H9 (cell line): ENCODE measurements at regions not wholly inside any gene's neighbourhood (a gene's known extent, or its start where the extent isn't known, plus 50 kb on each side); places are given as distances from the start of the nearest gene placed in this dataset.

Source experiments
- DNase-seq: peaks from one replicate; pipeline ENCODE4 v3.0.0-alpha.2; 2017
- H2AFZ ChIP-seq: one replicate; pipeline ENCODE4 v1.6.1; 2013; ENCODE audit warnings: mild to moderate bottlenecking, low read length, control low read depth, moderate library complexity
- H2AK5ac ChIP-seq: 2 replicates; pipeline ENCODE4 v1.6.1; 2013; ENCODE audit warnings: low read length, control low read depth, mixed read lengths; ENCODE audit not compliant: insufficient read length
- H2BK120ac ChIP-seq: one replicate; pipeline ENCODE4 v1.6.1; 2013; ENCODE audit warnings: low read depth, mild to moderate bottlenecking, low read length, control low read depth, inconsistent platforms; ENCODE audit not compliant: poor library complexity, severe bottlenecking
- H2BK12ac ChIP-seq: 2 replicates; pipeline ENCODE4 v1.6.1; 2013; ENCODE audit warnings: low read length, control low read depth, mixed read lengths, low read depth; ENCODE audit not compliant: insufficient read length
- H2BK15ac ChIP-seq: 2 replicates; pipeline ENCODE4 v1.6.1; 2013; ENCODE audit warnings: low read depth, low read length, control low read depth
- H2BK20ac ChIP-seq: one replicate; pipeline ENCODE4 v1.6.1; 2013; ENCODE audit warnings: low read depth, mild to moderate bottlenecking, low read length, control low read depth, inconsistent platforms; ENCODE audit not compliant: poor library complexity, severe bottlenecking
- H2BK5ac ChIP-seq: 2 replicates; pipeline ENCODE4 v1.6.1; 2013; ENCODE audit warnings: low read length, control low read depth, mixed read lengths; ENCODE audit not compliant: insufficient read length
- H3K14ac ChIP-seq: 2 replicates; pipeline ENCODE4 v1.6.1; 2013; ENCODE audit warnings: low read length, control low read depth; ENCODE audit not compliant: insufficient read depth
- H3K18ac ChIP-seq: 2 replicates; pipeline ENCODE4 v1.6.1; 2013; ENCODE audit warnings: low read depth, mild to moderate bottlenecking, mixed read lengths, low read length, control low read depth; ENCODE audit not compliant: insufficient read length
- H3K23ac ChIP-seq: 2 replicates; pipeline ENCODE4 v1.6.1; 2013; ENCODE audit warnings: low read length, control low read depth, mixed read lengths, low read depth; ENCODE audit not compliant: insufficient read length
- H3K23me2 ChIP-seq: 2 replicates; pipeline ENCODE4 v1.6.1; 2013; ENCODE audit warnings: low read depth, mild to moderate bottlenecking, mixed read lengths, low read length, control low read depth; ENCODE audit not compliant: insufficient read length, poor library complexity, severe bottlenecking
- H3K27ac ChIP-seq: 2 replicates; pipeline ENCODE4 v1.5.1; 2013; ENCODE audit warnings: low read length, control low read depth, mixed read lengths, low read depth; ENCODE audit not compliant: insufficient read length
- H3K27me3 ChIP-seq: 2 replicates; pipeline ENCODE4 v1.6.1; 2013; ENCODE audit warnings: low read length, control low read depth, inconsistent platforms; ENCODE audit not compliant: insufficient read depth
- H3K4ac ChIP-seq: 2 replicates; pipeline ENCODE4 v1.6.1; 2013; ENCODE audit warnings: low read depth, mild to moderate bottlenecking, control low read depth, inconsistent platforms, low read length, moderate library complexity
- H3K4me1 ChIP-seq: 2 replicates; pipeline ENCODE4 v1.6.1; 2013; ENCODE audit warnings: low read length, control low read depth, inconsistent platforms; ENCODE audit not compliant: insufficient read depth
- H3K4me2 ChIP-seq: 2 replicates; pipeline ENCODE4 v1.6.1; 2013; ENCODE audit warnings: low read length, control low read depth, mixed read lengths; ENCODE audit not compliant: insufficient read length, insufficient read depth
- H3K56ac ChIP-seq: 2 replicates; pipeline ENCODE4 v1.6.1; 2013; ENCODE audit warnings: low read depth, mild to moderate bottlenecking, mixed read lengths, low read length, control low read depth; ENCODE audit not compliant: insufficient read length
- H3K79me1 ChIP-seq: 2 replicates; pipeline ENCODE4 v1.6.1; 2013; ENCODE audit warnings: low read depth, mild to moderate bottlenecking, moderate library complexity, low read length, control low read depth, inconsistent platforms; ENCODE audit not compliant: insufficient read depth, poor library complexity, severe bottlenecking
- H3K79me2 ChIP-seq: 2 replicates; pipeline ENCODE4 v1.6.1; 2013; ENCODE audit warnings: low read length, control low read depth, inconsistent platforms; ENCODE audit not compliant: insufficient read depth
- H3K9ac ChIP-seq: 2 replicates; pipeline ENCODE4 v1.6.1; 2013; ENCODE audit warnings: low read length, control low read depth, mixed read lengths; ENCODE audit not compliant: insufficient read length; ENCODE audit errors: extremely low read depth
- H3K9me3 ChIP-seq: one replicate; pipeline ENCODE4 v1.6.1; 2013; ENCODE audit warnings: low read depth, low read length, inconsistent platforms; ENCODE audit not compliant: control insufficient read depth
- H3T11ph ChIP-seq: one replicate; pipeline ENCODE4 v1.6.1; 2013; ENCODE audit warnings: mild to moderate bottlenecking, low read length, control low read depth, inconsistent platforms
- H4K20me1 ChIP-seq: one replicate; pipeline ENCODE4 v1.6.1; 2013; ENCODE audit not compliant: control insufficient read depth, insufficient read length, insufficient read depth
- H4K5ac ChIP-seq: 2 replicates; pipeline ENCODE4 v1.6.1; 2013; ENCODE audit warnings: low read depth, mild to moderate bottlenecking, mixed read lengths, low read length, control low read depth; ENCODE audit not compliant: insufficient read length
- H4K8ac ChIP-seq: replicated peaks from 2 replicates; pipeline ENCODE4 v1.6.1; 2013; ENCODE audit warnings: low read length, control low read depth, mixed read lengths, low read depth; ENCODE audit not compliant: insufficient read length
- H4K91ac ChIP-seq: 2 replicates; pipeline ENCODE4 v1.6.1; 2013; ENCODE audit warnings: low read depth, mild to moderate bottlenecking, moderate library complexity, mixed read lengths, low read length, control low read depth; ENCODE audit not compliant: insufficient read length
- H3K27ac Mint-ChIP-seq, 3 experiments: 2 replicates in 2 of 3; 3 replicates in 1 of 3; pipeline ENCODE4 v1.8.0; 2020 to 2021; ENCODE audit warnings: mixed read lengths in 3 of 3, mild to moderate bottlenecking in 1 of 3, moderate library complexity in 1 of 3
- H3K27me3 Mint-ChIP-seq: 2 replicates; pipeline ENCODE4 v1.8.0; 2021; ENCODE audit warnings: low read depth, mild to moderate bottlenecking, moderate library complexity, mixed read lengths
- H3K36me3 Mint-ChIP-seq, 3 experiments: 2 replicates in 2 of 3; 3 replicates in 1 of 3; pipeline ENCODE4 v1.8.0; 2020 to 2021; ENCODE audit warnings: low read depth in 3 of 3, mixed read lengths in 3 of 3; ENCODE audit not compliant: insufficient read depth in 1 of 3
- H3K4me1 Mint-ChIP-seq, 2 experiments: 2 replicates each; pipeline ENCODE4 v1.8.0; 2020; ENCODE audit warnings: mixed read lengths in 2 of 2
- H3K4me3 Mint-ChIP-seq, 2 experiments: 2 replicates in 1 of 2; 3 replicates in 1 of 2; pipeline ENCODE4 v1.8.0; 2020 to 2021; ENCODE audit warnings: mild to moderate bottlenecking in 2 of 2, mixed read lengths in 2 of 2, moderate library complexity in 1 of 2
- H3K9me3 Mint-ChIP-seq, 2 experiments: 2 replicates in 1 of 2; 3 replicates in 1 of 2; pipeline ENCODE4 v1.8.0; 2020; ENCODE audit warnings: mild to moderate bottlenecking in 2 of 2, mixed read lengths in 2 of 2, moderate library complexity in 1 of 2
- WGBS: extraction: QIAGEN DNeasy Blood & Tissue Kit; methylation state at CpG from one replicate; pipeline ENCODE4 v1.1.7; 2013; ENCODE audit warnings: missing lambda C conversion rate, low lambda C conversion rate, mixed read lengths; ENCODE audit not compliant: insufficient read length; ENCODE audit errors: extremely low coverage; 5-methylcytosine and 5-hydroxymethylcytosine counted together
- TF ChIP-seq, protein P1 (sequence below): fragments of 200-600 bp; sonication (generic); conservative IDR thresholded peaks from 3 replicates; pipeline ENCODE4 v1.8.0; 2021; ENCODE audit warnings: antibody characterized with exemption, mild to moderate bottlenecking

DNA sequence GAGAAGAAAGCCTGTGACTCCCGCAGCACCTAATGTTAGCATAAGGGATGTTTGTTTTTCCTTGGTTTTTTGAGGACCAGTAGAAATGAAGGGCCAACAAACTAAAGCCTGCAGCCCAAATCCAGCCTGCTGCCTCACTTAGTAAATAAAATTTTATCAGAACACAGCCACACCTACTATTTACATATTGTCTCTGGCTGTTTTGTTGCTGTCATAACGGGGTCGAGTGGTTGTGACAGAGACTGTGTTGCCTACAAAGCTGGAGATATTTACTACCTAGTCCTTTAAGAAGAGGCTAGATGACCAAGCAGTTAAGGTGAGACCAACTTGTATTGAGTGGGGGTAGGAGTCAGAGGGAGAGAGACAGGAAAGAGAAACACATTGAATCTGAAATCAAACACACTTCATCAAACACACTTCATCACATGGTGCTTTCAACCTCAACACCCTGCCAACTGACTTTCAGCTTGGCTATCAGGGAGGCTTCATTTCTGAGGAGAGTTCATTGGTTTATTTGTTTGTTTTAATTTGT lies 546.3 kb upstream of the CDH11 start:
- no peak for DNase-seq

More for the DNA sequence above, 546.3 kb upstream of the CDH11 start:
- no peak overlapping the region for H3K23ac ChIP-seq
- no peak overlapping the region for H3K27ac ChIP-seq
- no peaks in the 10 kb centered on the region; the same call in 1 of the 2 replicates for H3K27me3 ChIP-seq
- Mint-ChIP-seq H3K4me3 (no peak overlapping the region), H3K36me3 (no peaks in the 10 kb centered on the region; a peak in 2 of 7 replicates), H3K9me3 (peaks cover 0 to 3% of the 10 kb centered on the region in 2 experiments; a peak in 1 of 5 replicates), H3K4me1 (peaks cover 17 to 18% of the 10 kb centered on the region in 2 experiments), H3K27ac (no peak overlapping the region), H3K27me3 (peaks cover 1% of the 10 kb centered on the region)
- no peak overlapping the region for H3K4ac ChIP-seq
- H2BK20ac ChIP-seq: no peak overlapping the region
- H2AFZ ChIP-seq: no peak overlapping the region
- no peak overlapping the region for H3K14ac ChIP-seq
- no peak overlapping the region for H2BK15ac ChIP-seq
- no peak overlapping the region for H2BK5ac ChIP-seq
- no peak overlapping the region for H2BK120ac ChIP-seq
- H4K5ac ChIP-seq: no peak overlapping the region
- H2BK12ac ChIP-seq: no peak overlapping the region
- no peak overlapping the region for H3K9ac ChIP-seq
- H3K56ac ChIP-seq: no peak overlapping the region
- no CpG with 5 or more reads among the region's 3 CpGs for WGBS
- no peaks in the 10 kb centered on the region for H3K9me3 ChIP-seq
- H4K91ac ChIP-seq: no peak overlapping the region
- no peaks in the 10 kb centered on the region for H3K79me1 ChIP-seq
- no peaks in the 10 kb centered on the region for H4K20me1 ChIP-seq
- H3K23me2 ChIP-seq: no peaks in the 10 kb centered on the region
- H3K79me2 ChIP-seq: no peaks in the 10 kb centered on the region
- TF ChIP-seq, protein P1, sequence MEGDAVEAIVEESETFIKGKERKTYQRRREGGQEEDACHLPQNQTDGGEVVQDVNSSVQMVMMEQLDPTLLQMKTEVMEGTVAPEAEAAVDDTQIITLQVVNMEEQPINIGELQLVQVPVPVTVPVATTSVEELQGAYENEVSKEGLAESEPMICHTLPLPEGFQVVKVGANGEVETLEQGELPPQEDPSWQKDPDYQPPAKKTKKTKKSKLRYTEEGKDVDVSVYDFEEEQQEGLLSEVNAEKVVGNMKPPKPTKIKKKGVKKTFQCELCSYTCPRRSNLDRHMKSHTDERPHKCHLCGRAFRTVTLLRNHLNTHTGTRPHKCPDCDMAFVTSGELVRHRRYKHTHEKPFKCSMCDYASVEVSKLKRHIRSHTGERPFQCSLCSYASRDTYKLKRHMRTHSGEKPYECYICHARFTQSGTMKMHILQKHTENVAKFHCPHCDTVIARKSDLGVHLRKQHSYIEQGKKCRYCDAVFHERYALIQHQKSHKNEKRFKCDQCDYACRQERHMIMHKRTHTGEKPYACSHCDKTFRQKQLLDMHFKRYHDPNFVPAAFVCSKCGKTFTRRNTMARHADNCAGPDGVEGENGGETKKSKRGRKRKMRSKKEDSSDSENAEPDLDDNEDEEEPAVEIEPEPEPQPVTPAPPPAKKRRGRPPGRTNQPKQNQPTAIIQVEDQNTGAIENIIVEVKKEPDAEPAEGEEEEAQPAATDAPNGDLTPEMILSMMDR: no peak
- no peak overlapping the region for H2AK5ac ChIP-seq
- no peak overlapping the region for H4K8ac ChIP-seq
- no peak overlapping the region for H3T11ph ChIP-seq
- no peaks in the 10 kb centered on the region; the same call in 1 of the 2 replicates for H3K4me1 ChIP-seq
- H3K18ac ChIP-seq: no peak overlapping the region
- no peak overlapping the region for H3K4me2 ChIP-seq
